ENCODE measurements at regions not wholly inside any gene's neighbourhood (a gene's known extent, or its start where the extent isn't known, plus 50 kb on each side); places are given as distances from the start of the nearest gene placed in this dataset.

- TF ChIP-seq POLR2A (IDR thresholded peaks at IDR 0.05): no peak
- TF ChIP-seq, protein P1, sequence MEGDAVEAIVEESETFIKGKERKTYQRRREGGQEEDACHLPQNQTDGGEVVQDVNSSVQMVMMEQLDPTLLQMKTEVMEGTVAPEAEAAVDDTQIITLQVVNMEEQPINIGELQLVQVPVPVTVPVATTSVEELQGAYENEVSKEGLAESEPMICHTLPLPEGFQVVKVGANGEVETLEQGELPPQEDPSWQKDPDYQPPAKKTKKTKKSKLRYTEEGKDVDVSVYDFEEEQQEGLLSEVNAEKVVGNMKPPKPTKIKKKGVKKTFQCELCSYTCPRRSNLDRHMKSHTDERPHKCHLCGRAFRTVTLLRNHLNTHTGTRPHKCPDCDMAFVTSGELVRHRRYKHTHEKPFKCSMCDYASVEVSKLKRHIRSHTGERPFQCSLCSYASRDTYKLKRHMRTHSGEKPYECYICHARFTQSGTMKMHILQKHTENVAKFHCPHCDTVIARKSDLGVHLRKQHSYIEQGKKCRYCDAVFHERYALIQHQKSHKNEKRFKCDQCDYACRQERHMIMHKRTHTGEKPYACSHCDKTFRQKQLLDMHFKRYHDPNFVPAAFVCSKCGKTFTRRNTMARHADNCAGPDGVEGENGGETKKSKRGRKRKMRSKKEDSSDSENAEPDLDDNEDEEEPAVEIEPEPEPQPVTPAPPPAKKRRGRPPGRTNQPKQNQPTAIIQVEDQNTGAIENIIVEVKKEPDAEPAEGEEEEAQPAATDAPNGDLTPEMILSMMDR (IDR thresholded peaks at IDR 0.05): no peak
Observed at GRCh38 chr7:155992974-155993373, 180.7 kb upstream of the SHH start.

Data from ovary (tissue), 3 donors.